ENCODE measurements at regions not wholly inside any gene's neighbourhood (a gene's known extent, or its start where the extent isn't known, plus 50 kb on each side); places are given as distances from the start of the nearest gene placed in this dataset.

DNA sequence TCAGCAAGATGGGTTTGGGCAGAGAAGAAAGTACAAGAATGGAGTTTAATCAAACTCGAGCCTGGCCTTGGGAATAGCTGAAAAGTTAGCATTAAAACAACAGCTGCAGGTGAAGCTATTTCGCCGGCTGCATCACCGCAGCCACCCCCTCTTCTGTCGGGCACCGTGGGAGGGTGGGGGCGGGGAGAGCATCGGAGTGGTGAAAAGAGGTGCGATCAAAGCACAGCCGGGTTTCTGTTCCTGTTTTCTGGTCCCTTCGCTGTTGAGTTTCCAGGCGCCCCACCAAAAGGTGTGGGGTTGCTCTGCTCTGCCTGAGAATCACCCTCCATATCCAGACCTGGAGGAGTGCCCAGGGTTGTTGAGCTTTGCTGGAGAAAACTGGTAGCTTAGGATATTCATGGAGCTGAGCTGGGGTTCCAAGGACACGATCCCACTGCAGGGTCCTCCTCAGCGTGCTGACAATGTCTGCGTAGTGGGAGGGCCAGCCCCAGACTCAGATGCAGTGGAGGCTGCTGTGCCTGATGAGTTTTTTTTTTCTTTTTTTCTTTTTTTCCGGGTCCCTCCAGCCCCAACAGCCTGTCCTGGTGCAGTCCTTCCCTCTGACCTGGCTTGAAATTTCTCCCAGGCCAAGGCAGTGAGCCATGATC lies 127.5 kb upstream of the C1orf174 start:
- TF ChIP-seq GABPA (IDR thresholded peaks at IDR 0.05 in 1 of 2, conservative IDR thresholded peaks at IDR 0.05 in 1 of 2) (no peak), FOXA2 (IDR thresholded peaks at IDR 0.05) (no peak), RAD21 (IDR thresholded peaks at IDR 0.05) (no peak), HNF4A (conservative IDR thresholded peaks at IDR 0.05) (no peak), ZBTB33 (IDR thresholded peaks at IDR 0.05) (no peak)
- TF ChIP-seq, protein P1, sequence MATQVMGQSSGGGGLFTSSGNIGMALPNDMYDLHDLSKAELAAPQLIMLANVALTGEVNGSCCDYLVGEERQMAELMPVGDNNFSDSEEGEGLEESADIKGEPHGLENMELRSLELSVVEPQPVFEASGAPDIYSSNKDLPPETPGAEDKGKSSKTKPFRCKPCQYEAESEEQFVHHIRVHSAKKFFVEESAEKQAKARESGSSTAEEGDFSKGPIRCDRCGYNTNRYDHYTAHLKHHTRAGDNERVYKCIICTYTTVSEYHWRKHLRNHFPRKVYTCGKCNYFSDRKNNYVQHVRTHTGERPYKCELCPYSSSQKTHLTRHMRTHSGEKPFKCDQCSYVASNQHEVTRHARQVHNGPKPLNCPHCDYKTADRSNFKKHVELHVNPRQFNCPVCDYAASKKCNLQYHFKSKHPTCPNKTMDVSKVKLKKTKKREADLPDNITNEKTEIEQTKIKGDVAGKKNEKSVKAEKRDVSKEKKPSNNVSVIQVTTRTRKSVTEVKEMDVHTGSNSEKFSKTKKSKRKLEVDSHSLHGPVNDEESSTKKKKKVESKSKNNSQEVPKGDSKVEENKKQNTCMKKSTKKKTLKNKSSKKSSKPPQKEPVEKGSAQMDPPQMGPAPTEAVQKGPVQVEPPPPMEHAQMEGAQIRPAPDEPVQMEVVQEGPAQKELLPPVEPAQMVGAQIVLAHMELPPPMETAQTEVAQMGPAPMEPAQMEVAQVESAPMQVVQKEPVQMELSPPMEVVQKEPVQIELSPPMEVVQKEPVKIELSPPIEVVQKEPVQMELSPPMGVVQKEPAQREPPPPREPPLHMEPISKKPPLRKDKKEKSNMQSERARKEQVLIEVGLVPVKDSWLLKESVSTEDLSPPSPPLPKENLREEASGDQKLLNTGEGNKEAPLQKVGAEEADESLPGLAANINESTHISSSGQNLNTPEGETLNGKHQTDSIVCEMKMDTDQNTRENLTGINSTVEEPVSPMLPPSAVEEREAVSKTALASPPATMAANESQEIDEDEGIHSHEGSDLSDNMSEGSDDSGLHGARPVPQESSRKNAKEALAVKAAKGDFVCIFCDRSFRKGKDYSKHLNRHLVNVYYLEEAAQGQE (IDR thresholded peaks at IDR 0.05): no peak
- TF ChIP-seq, protein P2, sequence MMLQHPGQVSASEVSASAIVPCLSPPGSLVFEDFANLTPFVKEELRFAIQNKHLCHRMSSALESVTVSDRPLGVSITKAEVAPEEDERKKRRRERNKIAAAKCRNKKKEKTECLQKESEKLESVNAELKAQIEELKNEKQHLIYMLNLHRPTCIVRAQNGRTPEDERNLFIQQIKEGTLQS (IDR thresholded peaks at IDR 0.05): no peak
- TF ChIP-seq, protein P3, sequence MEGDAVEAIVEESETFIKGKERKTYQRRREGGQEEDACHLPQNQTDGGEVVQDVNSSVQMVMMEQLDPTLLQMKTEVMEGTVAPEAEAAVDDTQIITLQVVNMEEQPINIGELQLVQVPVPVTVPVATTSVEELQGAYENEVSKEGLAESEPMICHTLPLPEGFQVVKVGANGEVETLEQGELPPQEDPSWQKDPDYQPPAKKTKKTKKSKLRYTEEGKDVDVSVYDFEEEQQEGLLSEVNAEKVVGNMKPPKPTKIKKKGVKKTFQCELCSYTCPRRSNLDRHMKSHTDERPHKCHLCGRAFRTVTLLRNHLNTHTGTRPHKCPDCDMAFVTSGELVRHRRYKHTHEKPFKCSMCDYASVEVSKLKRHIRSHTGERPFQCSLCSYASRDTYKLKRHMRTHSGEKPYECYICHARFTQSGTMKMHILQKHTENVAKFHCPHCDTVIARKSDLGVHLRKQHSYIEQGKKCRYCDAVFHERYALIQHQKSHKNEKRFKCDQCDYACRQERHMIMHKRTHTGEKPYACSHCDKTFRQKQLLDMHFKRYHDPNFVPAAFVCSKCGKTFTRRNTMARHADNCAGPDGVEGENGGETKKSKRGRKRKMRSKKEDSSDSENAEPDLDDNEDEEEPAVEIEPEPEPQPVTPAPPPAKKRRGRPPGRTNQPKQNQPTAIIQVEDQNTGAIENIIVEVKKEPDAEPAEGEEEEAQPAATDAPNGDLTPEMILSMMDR (IDR thresholded peaks at IDR 0.05; ENCODE audit: low read depth, low read length, missing input control): no peak
- DNase-seq (ENCODE audit: low spot score): no peak
- no peaks in the 10 kb centered on the region for H3K27me3 ChIP-seq (ENCODE audit: control insufficient read depth in 4 of 4, insufficient read depth in 4 of 4, low read length in 3 of 4)
- WGBS: 38% methylated on average over 16 of the region's 16 CpGs
- H3K9me3 ChIP-seq (ENCODE audit: control insufficient read depth in 4 of 4, low read length in 3 of 4): peaks cover 0 to 5% (median 3%) of the 10 kb centered on the region in 4 donors
- H3K4me1 ChIP-seq (ENCODE audit: control insufficient read depth in 4 of 4, insufficient read depth in 4 of 4, low read length in 3 of 4): no peaks in the 10 kb centered on the region
- H3K36me3 ChIP-seq (ENCODE audit: control insufficient read depth in 4 of 4, insufficient read depth in 3 of 4, low read depth in 1 of 4, low read length in 3 of 4): no peaks in the 10 kb centered on the region
- no peak overlapping the region for H3K4me3 ChIP-seq (ENCODE audit: low read depth in 1 of 3, low read length in 3 of 3)
- no peak overlapping the region for H3K9ac ChIP-seq (ENCODE audit: low read depth in 1 of 2, low read length in 2 of 2)
- H3K27ac ChIP-seq (ENCODE audit: low read depth in 1 of 2, low read length in 2 of 2): no peak overlapping the region

GRCh38 chr1:4028139-4028501 lies 128.0 kb upstream of the C1orf174 start:
- Histone ChIP-seq H3K4me1 (ENCODE audit: control insufficient read depth in 4 of 4, insufficient read depth in 4 of 4, low read length in 3 of 4) (no peaks in the 10 kb centered on the region), H3K27me3 (ENCODE audit: control insufficient read depth in 4 of 4, insufficient read depth in 4 of 4, low read length in 3 of 4) (no peaks in the 10 kb centered on the region), H3K9me3 (ENCODE audit: control insufficient read depth in 4 of 4, low read length in 3 of 4) (peaks cover 0 to 5% (median 3%) of the 10 kb centered on the region in 4 donors), H3K9ac (ENCODE audit: low read depth in 1 of 2, low read length in 2 of 2) (no peak overlapping the region), H3K36me3 (ENCODE audit: control insufficient read depth in 4 of 4, insufficient read depth in 3 of 4, low read depth in 1 of 4, low read length in 3 of 4) (no peaks in the 10 kb centered on the region), H3K4me3 (ENCODE audit: low read depth in 1 of 3, low read length in 3 of 3) (no peak overlapping the region), H3K27ac (ENCODE audit: low read depth in 1 of 2, low read length in 2 of 2) (no peak overlapping the region)
- TF ChIP-seq FOXA2 (IDR thresholded peaks at IDR 0.05) (no peak), NR2F2 (IDR thresholded peaks at IDR 0.05) (no peak), HNF4G (IDR thresholded peaks at IDR 0.05) (no peak), EGR1 (IDR thresholded peaks at IDR 0.05; ENCODE audit: low read depth in 2 of 2) (no peak), JUND (IDR thresholded peaks at IDR 0.05) (no peak)
- TF ChIP-seq, protein P1 (IDR thresholded peaks at IDR 0.05): no peak
- no peak for DNase-seq (ENCODE audit: low spot score)
- WGBS: 82% methylated on average over 6 of the region's 6 CpGs
